H9 (cell line): ENCODE measurements at regions not wholly inside any gene's neighbourhood (a gene's known extent, or its start where the extent isn't known, plus 50 kb on each side); places are given as distances from the start of the nearest gene placed in this dataset.
A peak's percentile ranks its signal among the peaks of the same experiment; 100 is the strongest.

Source experiments
- DNase-seq: peaks from one replicate; pipeline ENCODE4 v3.0.0-alpha.2; 2017
- H2AFZ ChIP-seq: one replicate; pipeline ENCODE4 v1.6.1; 2013; ENCODE audit warnings: mild to moderate bottlenecking, low read length, control low read depth, moderate library complexity
- H2AK5ac ChIP-seq: 2 replicates; pipeline ENCODE4 v1.6.1; 2013; ENCODE audit warnings: low read length, control low read depth, mixed read lengths; ENCODE audit not compliant: insufficient read length
- H2BK120ac ChIP-seq: one replicate; pipeline ENCODE4 v1.6.1; 2013; ENCODE audit warnings: low read depth, mild to moderate bottlenecking, low read length, control low read depth, inconsistent platforms; ENCODE audit not compliant: poor library complexity, severe bottlenecking
- H2BK12ac ChIP-seq: 2 replicates; pipeline ENCODE4 v1.6.1; 2013; ENCODE audit warnings: low read length, control low read depth, mixed read lengths, low read depth; ENCODE audit not compliant: insufficient read length
- H2BK15ac ChIP-seq: 2 replicates; pipeline ENCODE4 v1.6.1; 2013; ENCODE audit warnings: low read depth, low read length, control low read depth
- H2BK20ac ChIP-seq: one replicate; pipeline ENCODE4 v1.6.1; 2013; ENCODE audit warnings: low read depth, mild to moderate bottlenecking, low read length, control low read depth, inconsistent platforms; ENCODE audit not compliant: poor library complexity, severe bottlenecking
- H2BK5ac ChIP-seq: 2 replicates; pipeline ENCODE4 v1.6.1; 2013; ENCODE audit warnings: low read length, control low read depth, mixed read lengths; ENCODE audit not compliant: insufficient read length
- H3K14ac ChIP-seq: 2 replicates; pipeline ENCODE4 v1.6.1; 2013; ENCODE audit warnings: low read length, control low read depth; ENCODE audit not compliant: insufficient read depth
- H3K18ac ChIP-seq: 2 replicates; pipeline ENCODE4 v1.6.1; 2013; ENCODE audit warnings: low read depth, mild to moderate bottlenecking, mixed read lengths, low read length, control low read depth; ENCODE audit not compliant: insufficient read length
- H3K23ac ChIP-seq: 2 replicates; pipeline ENCODE4 v1.6.1; 2013; ENCODE audit warnings: low read length, control low read depth, mixed read lengths, low read depth; ENCODE audit not compliant: insufficient read length
- H3K23me2 ChIP-seq: 2 replicates; pipeline ENCODE4 v1.6.1; 2013; ENCODE audit warnings: low read depth, mild to moderate bottlenecking, mixed read lengths, low read length, control low read depth; ENCODE audit not compliant: insufficient read length, poor library complexity, severe bottlenecking
- H3K27ac ChIP-seq: 2 replicates; pipeline ENCODE4 v1.5.1; 2013; ENCODE audit warnings: low read length, control low read depth, mixed read lengths, low read depth; ENCODE audit not compliant: insufficient read length
- H3K27me3 ChIP-seq: 2 replicates; pipeline ENCODE4 v1.6.1; 2013; ENCODE audit warnings: low read length, control low read depth, inconsistent platforms; ENCODE audit not compliant: insufficient read depth
- H3K4ac ChIP-seq: 2 replicates; pipeline ENCODE4 v1.6.1; 2013; ENCODE audit warnings: low read depth, mild to moderate bottlenecking, control low read depth, inconsistent platforms, low read length, moderate library complexity
- H3K4me1 ChIP-seq: 2 replicates; pipeline ENCODE4 v1.6.1; 2013; ENCODE audit warnings: low read length, control low read depth, inconsistent platforms; ENCODE audit not compliant: insufficient read depth
- H3K4me2 ChIP-seq: 2 replicates; pipeline ENCODE4 v1.6.1; 2013; ENCODE audit warnings: low read length, control low read depth, mixed read lengths; ENCODE audit not compliant: insufficient read length, insufficient read depth
- H3K56ac ChIP-seq: 2 replicates; pipeline ENCODE4 v1.6.1; 2013; ENCODE audit warnings: low read depth, mild to moderate bottlenecking, mixed read lengths, low read length, control low read depth; ENCODE audit not compliant: insufficient read length
- H3K79me1 ChIP-seq: 2 replicates; pipeline ENCODE4 v1.6.1; 2013; ENCODE audit warnings: low read depth, mild to moderate bottlenecking, moderate library complexity, low read length, control low read depth, inconsistent platforms; ENCODE audit not compliant: insufficient read depth, poor library complexity, severe bottlenecking
- H3K79me2 ChIP-seq: 2 replicates; pipeline ENCODE4 v1.6.1; 2013; ENCODE audit warnings: low read length, control low read depth, inconsistent platforms; ENCODE audit not compliant: insufficient read depth
- H3K9ac ChIP-seq: 2 replicates; pipeline ENCODE4 v1.6.1; 2013; ENCODE audit warnings: low read length, control low read depth, mixed read lengths; ENCODE audit not compliant: insufficient read length; ENCODE audit errors: extremely low read depth
- H3K9me3 ChIP-seq: one replicate; pipeline ENCODE4 v1.6.1; 2013; ENCODE audit warnings: low read depth, low read length, inconsistent platforms; ENCODE audit not compliant: control insufficient read depth
- H3T11ph ChIP-seq: one replicate; pipeline ENCODE4 v1.6.1; 2013; ENCODE audit warnings: mild to moderate bottlenecking, low read length, control low read depth, inconsistent platforms
- H4K20me1 ChIP-seq: one replicate; pipeline ENCODE4 v1.6.1; 2013; ENCODE audit not compliant: control insufficient read depth, insufficient read length, insufficient read depth
- H4K5ac ChIP-seq: 2 replicates; pipeline ENCODE4 v1.6.1; 2013; ENCODE audit warnings: low read depth, mild to moderate bottlenecking, mixed read lengths, low read length, control low read depth; ENCODE audit not compliant: insufficient read length
- H4K8ac ChIP-seq: replicated peaks from 2 replicates; pipeline ENCODE4 v1.6.1; 2013; ENCODE audit warnings: low read length, control low read depth, mixed read lengths, low read depth; ENCODE audit not compliant: insufficient read length
- H4K91ac ChIP-seq: 2 replicates; pipeline ENCODE4 v1.6.1; 2013; ENCODE audit warnings: low read depth, mild to moderate bottlenecking, moderate library complexity, mixed read lengths, low read length, control low read depth; ENCODE audit not compliant: insufficient read length
- H3K27ac Mint-ChIP-seq, 3 experiments: 2 replicates in 2 of 3; 3 replicates in 1 of 3; pipeline ENCODE4 v1.8.0; 2020 to 2021; ENCODE audit warnings: mixed read lengths in 3 of 3, mild to moderate bottlenecking in 1 of 3, moderate library complexity in 1 of 3
- H3K27me3 Mint-ChIP-seq: 2 replicates; pipeline ENCODE4 v1.8.0; 2021; ENCODE audit warnings: low read depth, mild to moderate bottlenecking, moderate library complexity, mixed read lengths
- H3K36me3 Mint-ChIP-seq, 3 experiments: 2 replicates in 2 of 3; 3 replicates in 1 of 3; pipeline ENCODE4 v1.8.0; 2020 to 2021; ENCODE audit warnings: low read depth in 3 of 3, mixed read lengths in 3 of 3; ENCODE audit not compliant: insufficient read depth in 1 of 3
- H3K4me1 Mint-ChIP-seq, 2 experiments: 2 replicates each; pipeline ENCODE4 v1.8.0; 2020; ENCODE audit warnings: mixed read lengths in 2 of 2
- H3K4me3 Mint-ChIP-seq, 2 experiments: 2 replicates in 1 of 2; 3 replicates in 1 of 2; pipeline ENCODE4 v1.8.0; 2020 to 2021; ENCODE audit warnings: mild to moderate bottlenecking in 2 of 2, mixed read lengths in 2 of 2, moderate library complexity in 1 of 2
- H3K9me3 Mint-ChIP-seq, 2 experiments: 2 replicates in 1 of 2; 3 replicates in 1 of 2; pipeline ENCODE4 v1.8.0; 2020; ENCODE audit warnings: mild to moderate bottlenecking in 2 of 2, mixed read lengths in 2 of 2, moderate library complexity in 1 of 2
- WGBS: extraction: QIAGEN DNeasy Blood & Tissue Kit; methylation state at CpG from one replicate; pipeline ENCODE4 v1.1.7; 2013; ENCODE audit warnings: missing lambda C conversion rate, low lambda C conversion rate, mixed read lengths; ENCODE audit not compliant: insufficient read length; ENCODE audit errors: extremely low coverage; 5-methylcytosine and 5-hydroxymethylcytosine counted together
- TF ChIP-seq, protein P1 (sequence below): fragments of 200-600 bp; sonication (generic); conservative IDR thresholded peaks from 3 replicates; pipeline ENCODE4 v1.8.0; 2021; ENCODE audit warnings: antibody characterized with exemption, mild to moderate bottlenecking

- peaks cover 12 to 33% (median 29%) of the 10 kb centered on the region in 3 experiments for H3K36me3 Mint-ChIP-seq
- DNase-seq: no peak
- TF ChIP-seq, protein P1, sequence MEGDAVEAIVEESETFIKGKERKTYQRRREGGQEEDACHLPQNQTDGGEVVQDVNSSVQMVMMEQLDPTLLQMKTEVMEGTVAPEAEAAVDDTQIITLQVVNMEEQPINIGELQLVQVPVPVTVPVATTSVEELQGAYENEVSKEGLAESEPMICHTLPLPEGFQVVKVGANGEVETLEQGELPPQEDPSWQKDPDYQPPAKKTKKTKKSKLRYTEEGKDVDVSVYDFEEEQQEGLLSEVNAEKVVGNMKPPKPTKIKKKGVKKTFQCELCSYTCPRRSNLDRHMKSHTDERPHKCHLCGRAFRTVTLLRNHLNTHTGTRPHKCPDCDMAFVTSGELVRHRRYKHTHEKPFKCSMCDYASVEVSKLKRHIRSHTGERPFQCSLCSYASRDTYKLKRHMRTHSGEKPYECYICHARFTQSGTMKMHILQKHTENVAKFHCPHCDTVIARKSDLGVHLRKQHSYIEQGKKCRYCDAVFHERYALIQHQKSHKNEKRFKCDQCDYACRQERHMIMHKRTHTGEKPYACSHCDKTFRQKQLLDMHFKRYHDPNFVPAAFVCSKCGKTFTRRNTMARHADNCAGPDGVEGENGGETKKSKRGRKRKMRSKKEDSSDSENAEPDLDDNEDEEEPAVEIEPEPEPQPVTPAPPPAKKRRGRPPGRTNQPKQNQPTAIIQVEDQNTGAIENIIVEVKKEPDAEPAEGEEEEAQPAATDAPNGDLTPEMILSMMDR: no peak
- Histone ChIP-seq H4K8ac (no peak overlapping the region), H3K56ac (no peak overlapping the region), H3K23ac (no peak overlapping the region), H2AK5ac (no peak overlapping the region), H2AFZ (no peak overlapping the region), H3T11ph (no peak overlapping the region), H3K4me2 (no peak overlapping the region), H2BK12ac (no peak overlapping the region), H3K79me2 (no peaks in the 10 kb centered on the region), H3K4ac (no peak overlapping the region), H2BK120ac (no peak overlapping the region), H3K18ac (no peak overlapping the region), H4K91ac (no peak overlapping the region), H4K5ac (no peak overlapping the region), H3K9me3 (peaks cover 18% of the 10 kb centered on the region), H3K4me1 (peaks cover 3% of the 10 kb centered on the region; the same call in 1 of the 2 replicates), H4K20me1 (no peaks in the 10 kb centered on the region), H3K14ac (no peak overlapping the region), H2BK5ac (no peak overlapping the region), H3K9ac (no peak overlapping the region), H3K23me2 (no peaks in the 10 kb centered on the region), H3K79me1 (no peaks in the 10 kb centered on the region), H3K27me3 (no peaks in the 10 kb centered on the region), H3K27ac (no peak overlapping the region), H2BK15ac (no peak overlapping the region), H2BK20ac (no peak overlapping the region)
- no peak overlapping the region for H3K4me3 Mint-ChIP-seq
- H3K27me3 Mint-ChIP-seq: no peaks in the 10 kb centered on the region
- WGBS: no CpG with 5 or more reads among the region's 4 CpGs
- peaks cover 18 to 27% of the 10 kb centered on the region in 2 experiments for H3K9me3 Mint-ChIP-seq
- peak overlapping the region in 1 of 3 experiments; percentile 61; a peak in 3 of 7 replicates for H3K27ac Mint-ChIP-seq
- peaks cover 21 to 24% of the 10 kb centered on the region in 2 experiments for H3K4me1 Mint-ChIP-seq
Measured at GRCh38 chr1:193929374-193930033, 743.1 kb upstream of the B3GALT2 start.
